GM23338 (cell line): ENCODE measurements at regions not wholly inside any gene's neighbourhood (a gene's known extent, or its start where the extent isn't known, plus 50 kb on each side); places are given as distances from the start of the nearest gene placed in this dataset.

Source experiments
- CREB1 ChIP-seq: fragments of 250-450 bp; sonication (Bioruptor Pico); IDR thresholded peaks from 2 replicates; pipeline ENCODE4 v1.5.0; 2020; ENCODE audit warnings: low read depth, mild to moderate bottlenecking, moderate library complexity
- EZH2 ChIP-seq: fragments of 200-600 bp; sonication (generic); IDR thresholded peaks from one replicate; pipeline ENCODE4 v1.8.0; 2017; ENCODE audit warnings: antibody characterized with exemption, mild to moderate bottlenecking, low read depth; ENCODE audit not compliant: unreplicated experiment
- EZH2phosphoT487 ChIP-seq: fragments of 200-600 bp; sonication (generic); IDR thresholded peaks from one replicate; pipeline ENCODE4 v1.8.1; 2018; ENCODE audit warnings: antibody characterized with exemption; ENCODE audit not compliant: unreplicated experiment
- JUNB ChIP-seq: IDR thresholded peaks from one replicate; pipeline ENCODE4 v1.6.1; 2016; ENCODE audit warnings: antibody characterized with exemption; ENCODE audit not compliant: unreplicated experiment
- NANOG ChIP-seq: IDR thresholded peaks from 2 replicates; pipeline ENCODE4 v1.6.1; 2016; ENCODE audit warnings: antibody characterized with exemption, borderline replicate concordance
- POLR2AphosphoS5 ChIP-seq: IDR thresholded peaks from 2 replicates; pipeline ENCODE4 v1.6.1; 2016; ENCODE audit warnings: antibody characterized with exemption, low read depth
- STAT1 ChIP-seq: IDR thresholded peaks from one replicate; pipeline ENCODE4 v1.6.1; 2016; ENCODE audit warnings: antibody characterized with exemption; ENCODE audit not compliant: unreplicated experiment
- ZNF331 ChIP-seq: fragments of 250-450 bp; sonication (Bioruptor Pico); IDR thresholded peaks from 2 replicates; pipeline ENCODE4 v1.5.0; 2020; ENCODE audit warnings: low read depth, mild to moderate bottlenecking, moderate library complexity
- TF ChIP-seq, protein P1 (sequence below): fragments of 250-450 bp; sonication (Bioruptor Pico); IDR thresholded peaks from 2 replicates; pipeline ENCODE4 v1.5.0; 2020; ENCODE audit warnings: mild to moderate bottlenecking, moderate library complexity
- TF ChIP-seq, protein P2 (sequence below), 2 experiments: fragments of 200-600 bp in 1 of 2; sonication (generic) in 1 of 2; conservative IDR thresholded peaks; 2 replicates each; pipeline versions ENCODE4 v1.5.1 to v1.6.1; 2016 to 2017; ENCODE audit warnings: antibody characterized with exemption in 2 of 2, low read depth in 2 of 2, mild to moderate bottlenecking in 2 of 2, moderate library complexity in 1 of 2

DNA sequence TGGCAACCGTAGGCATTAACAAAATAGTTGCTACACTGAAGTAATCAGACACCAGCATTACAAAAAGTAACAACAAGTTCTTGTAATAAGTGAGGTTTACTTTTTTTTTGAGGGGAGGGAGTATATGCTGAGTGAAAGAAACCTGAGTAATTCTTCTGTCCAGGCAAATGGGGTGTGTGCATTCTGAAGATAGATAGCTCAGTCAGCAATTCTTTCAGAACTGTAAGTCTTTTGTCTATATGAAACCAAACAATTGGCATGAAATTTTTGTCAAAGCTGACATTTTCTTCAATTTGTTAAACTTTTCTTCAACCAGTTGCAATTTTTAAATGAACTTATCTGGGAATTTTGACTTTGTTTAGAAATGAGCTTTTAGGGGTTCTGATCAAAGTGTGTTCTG lies 208.1 kb upstream of the THSD7B start (continued):
- TF ChIP-seq, protein P1, sequence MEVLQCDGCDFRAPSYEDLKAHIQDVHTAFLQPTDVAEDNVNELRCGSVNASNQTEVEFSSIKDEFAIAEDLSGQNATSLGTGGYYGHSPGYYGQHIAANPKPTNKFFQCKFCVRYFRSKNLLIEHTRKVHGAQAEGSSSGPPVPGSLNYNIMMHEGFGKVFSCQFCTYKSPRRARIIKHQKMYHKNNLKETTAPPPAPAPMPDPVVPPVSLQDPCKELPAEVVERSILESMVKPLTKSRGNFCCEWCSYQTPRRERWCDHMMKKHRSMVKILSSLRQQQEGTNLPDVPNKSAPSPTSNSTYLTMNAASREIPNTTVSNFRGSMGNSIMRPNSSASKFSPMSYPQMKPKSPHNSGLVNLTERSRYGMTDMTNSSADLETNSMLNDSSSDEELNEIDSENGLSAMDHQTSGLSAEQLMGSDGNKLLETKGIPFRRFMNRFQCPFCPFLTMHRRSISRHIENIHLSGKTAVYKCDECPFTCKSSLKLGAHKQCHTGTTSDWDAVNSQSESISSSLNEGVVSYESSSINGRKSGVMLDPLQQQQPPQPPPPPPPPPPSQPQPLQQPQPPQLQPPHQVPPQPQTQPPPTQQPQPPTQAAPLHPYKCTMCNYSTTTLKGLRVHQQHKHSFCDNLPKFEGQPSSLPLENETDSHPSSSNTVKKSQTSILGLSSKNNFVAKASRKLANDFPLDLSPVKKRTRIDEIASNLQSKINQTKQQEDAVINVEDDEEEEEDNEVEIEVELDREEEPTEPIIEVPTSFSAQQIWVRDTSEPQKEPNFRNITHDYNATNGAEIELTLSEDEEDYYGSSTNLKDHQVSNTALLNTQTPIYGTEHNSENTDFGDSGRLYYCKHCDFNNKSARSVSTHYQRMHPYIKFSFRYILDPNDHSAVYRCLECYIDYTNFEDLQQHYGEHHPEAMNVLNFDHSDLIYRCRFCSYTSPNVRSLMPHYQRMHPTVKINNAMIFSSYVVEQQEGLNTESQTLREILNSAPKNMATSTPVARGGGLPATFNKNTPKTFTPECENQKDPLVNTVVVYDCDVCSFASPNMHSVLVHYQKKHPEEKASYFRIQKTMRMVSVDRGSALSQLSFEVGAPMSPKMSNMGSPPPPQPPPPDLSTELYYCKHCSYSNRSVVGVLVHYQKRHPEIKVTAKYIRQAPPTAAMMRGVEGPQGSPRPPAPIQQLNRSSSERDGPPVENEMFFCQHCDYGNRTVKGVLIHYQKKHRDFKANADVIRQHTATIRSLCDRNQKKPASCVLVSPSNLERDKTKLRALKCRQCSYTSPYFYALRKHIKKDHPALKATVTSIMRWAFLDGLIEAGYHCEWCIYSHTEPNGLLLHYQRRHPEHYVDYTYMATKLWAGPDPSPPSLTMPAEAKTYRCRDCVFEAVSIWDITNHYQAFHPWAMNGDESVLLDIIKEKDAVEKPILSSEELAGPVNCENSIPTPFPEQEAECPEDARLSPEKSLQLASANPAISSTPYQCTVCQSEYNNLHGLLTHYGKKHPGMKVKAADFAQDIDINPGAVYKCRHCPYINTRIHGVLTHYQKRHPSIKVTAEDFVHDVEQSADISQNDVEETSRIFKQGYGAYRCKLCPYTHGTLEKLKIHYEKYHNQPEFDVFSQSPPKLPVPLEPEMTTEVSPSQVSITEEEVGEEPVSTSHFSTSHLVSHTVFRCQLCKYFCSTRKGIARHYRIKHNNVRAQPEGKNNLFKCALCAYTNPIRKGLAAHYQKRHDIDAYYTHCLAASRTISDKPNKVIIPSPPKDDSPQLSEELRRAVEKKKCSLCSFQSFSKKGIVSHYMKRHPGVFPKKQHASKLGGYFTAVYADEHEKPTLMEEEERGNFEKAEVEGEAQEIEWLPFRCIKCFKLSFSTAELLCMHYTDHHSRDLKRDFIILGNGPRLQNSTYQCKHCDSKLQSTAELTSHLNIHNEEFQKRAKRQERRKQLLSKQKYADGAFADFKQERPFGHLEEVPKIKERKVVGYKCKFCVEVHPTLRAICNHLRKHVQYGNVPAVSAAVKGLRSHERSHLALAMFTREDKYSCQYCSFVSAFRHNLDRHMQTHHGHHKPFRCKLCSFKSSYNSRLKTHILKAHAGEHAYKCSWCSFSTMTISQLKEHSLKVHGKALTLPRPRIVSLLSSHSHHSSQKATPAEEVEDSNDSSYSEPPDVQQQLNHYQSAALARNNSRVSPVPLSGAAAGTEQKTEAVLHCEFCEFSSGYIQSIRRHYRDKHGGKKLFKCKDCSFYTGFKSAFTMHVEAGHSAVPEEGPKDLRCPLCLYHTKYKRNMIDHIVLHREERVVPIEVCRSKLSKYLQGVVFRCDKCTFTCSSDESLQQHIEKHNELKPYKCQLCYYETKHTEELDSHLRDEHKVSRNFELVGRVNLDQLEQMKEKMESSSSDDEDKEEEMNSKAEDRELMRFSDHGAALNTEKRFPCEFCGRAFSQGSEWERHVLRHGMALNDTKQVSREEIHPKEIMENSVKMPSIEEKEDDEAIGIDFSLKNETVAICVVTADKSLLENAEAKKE (CRISPR knock-in tag) = no peak
- TF ChIP-seq CREB1 (CRISPR knock-in tag) (no peak), ZNF331 (CRISPR knock-in tag) (no peak), POLR2AphosphoS5 (no peak), EZH2 (no peak), JUNB (no peak), EZH2phosphoT487 (no peak), STAT1 (no peak), NANOG (no peak)
- TF ChIP-seq, protein P2, sequence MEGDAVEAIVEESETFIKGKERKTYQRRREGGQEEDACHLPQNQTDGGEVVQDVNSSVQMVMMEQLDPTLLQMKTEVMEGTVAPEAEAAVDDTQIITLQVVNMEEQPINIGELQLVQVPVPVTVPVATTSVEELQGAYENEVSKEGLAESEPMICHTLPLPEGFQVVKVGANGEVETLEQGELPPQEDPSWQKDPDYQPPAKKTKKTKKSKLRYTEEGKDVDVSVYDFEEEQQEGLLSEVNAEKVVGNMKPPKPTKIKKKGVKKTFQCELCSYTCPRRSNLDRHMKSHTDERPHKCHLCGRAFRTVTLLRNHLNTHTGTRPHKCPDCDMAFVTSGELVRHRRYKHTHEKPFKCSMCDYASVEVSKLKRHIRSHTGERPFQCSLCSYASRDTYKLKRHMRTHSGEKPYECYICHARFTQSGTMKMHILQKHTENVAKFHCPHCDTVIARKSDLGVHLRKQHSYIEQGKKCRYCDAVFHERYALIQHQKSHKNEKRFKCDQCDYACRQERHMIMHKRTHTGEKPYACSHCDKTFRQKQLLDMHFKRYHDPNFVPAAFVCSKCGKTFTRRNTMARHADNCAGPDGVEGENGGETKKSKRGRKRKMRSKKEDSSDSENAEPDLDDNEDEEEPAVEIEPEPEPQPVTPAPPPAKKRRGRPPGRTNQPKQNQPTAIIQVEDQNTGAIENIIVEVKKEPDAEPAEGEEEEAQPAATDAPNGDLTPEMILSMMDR (conservative IDR thresholded peaks at IDR 0.05; ENCODE audit: low read depth in 2 of 2) = no peak
